HL-60 (cell line): ENCODE measurements at regions not wholly inside any gene's neighbourhood (a gene's known extent, or its start where the extent isn't known, plus 50 kb on each side); places are given as distances from the start of the nearest gene placed in this dataset.

ENCODE experiments used
- DNase-seq, 2 experiments: peaks; one replicate each; pipeline ENCODE4 v3.0.0-alpha.2; 2010 to 2020; ENCODE audit warnings: low read depth in 1 of 2, low spot score in 1 of 2
- H3K27ac ChIP-seq: fragments of 250-450 bp; sonication (Bioruptor Pico); replicated peaks from 2 replicates; pipeline ENCODE4 v1.5.1; 2020; ENCODE audit warnings: mild to moderate bottlenecking, moderate library complexity
- H3K27me3 ChIP-seq: fragments of 250-450 bp; sonication (Bioruptor Pico); 2 replicates; pipeline ENCODE4 v1.5.1; 2021; ENCODE audit warnings: mild to moderate bottlenecking, moderate library complexity; ENCODE audit not compliant: insufficient read depth, poor library complexity, severe bottlenecking
- H3K4me3 ChIP-seq: replicated peaks from 2 replicates; pipeline ENCODE4 v1.5.1; 2011; ENCODE audit warnings: mild to moderate bottlenecking, control low read depth, low read length; ENCODE audit not compliant: insufficient read depth
- CTCF ChIP-seq: IDR thresholded peaks from one replicate; pipeline ENCODE4 v1.5.1; 2011; ENCODE audit warnings: low read length, control low read depth, inconsistent platforms; ENCODE audit not compliant: insufficient read depth
- GABPA ChIP-seq: IDR thresholded peaks from 2 replicates; pipeline ENCODE4 v1.6.1; 2012; ENCODE audit warnings: low read depth
- POLR2AphosphoS5 ChIP-seq: IDR thresholded peaks from 2 replicates; pipeline ENCODE4 v1.6.1; 2012; ENCODE audit warnings: low read depth
- REST ChIP-seq: IDR thresholded peaks from 2 replicates; pipeline ENCODE4 v1.6.1; 2012; ENCODE audit warnings: low read depth; ENCODE audit not compliant: insufficient replicate concordance
- SPI1 ChIP-seq: IDR thresholded peaks from 2 replicates; pipeline ENCODE4 v1.6.1; 2012; ENCODE audit warnings: low read depth, mild to moderate bottlenecking, borderline replicate concordance

- DNase-seq = no peak
- Histone ChIP-seq H3K27me3 (peaks cover 2% of the 10 kb centered on the region), H3K4me3 (no peak overlapping the region), H3K27ac (no peak overlapping the region)
- TF ChIP-seq REST = no peak
- TF ChIP-seq POLR2AphosphoS5 = no peak
- TF ChIP-seq GABPA = no peak
- TF ChIP-seq SPI1 = no peak
- no peak for TF ChIP-seq CTCF
These were observed 107.3 kb upstream of the SELENOK start for GRCh38 chr3:53998980-53999379.

- TF ChIP-seq REST = no peak
- no peak for TF ChIP-seq SPI1
- no peak for TF ChIP-seq CTCF
- no peak for TF ChIP-seq GABPA
- TF ChIP-seq POLR2AphosphoS5 = no peak
- no peak overlapping the region for H3K4me3 ChIP-seq
- H3K27me3 ChIP-seq = peaks cover 2% of the 10 kb centered on the region
- DNase-seq = no peak
- no peak overlapping the region for H3K27ac ChIP-seq
These were observed 105.8 kb upstream of the SELENOK start for GRCh38 chr3:53997476-53997875.

- TF ChIP-seq CTCF (no peak), SPI1 (peak; percentile 78)
- DNase-seq = peak; percentile 12 to 48
- H3K27ac ChIP-seq = no peak overlapping the region
- H3K4me3 ChIP-seq = no peak overlapping the region
- H3K27me3 ChIP-seq = peaks cover 2% of the 10 kb centered on the region
These were observed 104.6 kb upstream of the SELENOK start for GRCh38 chr3:53996141-53996874.
